Smooth muscle cell (in vitro differentiated cells): ENCODE measurements at regions not wholly inside any gene's neighbourhood (a gene's known extent, or its start where the extent isn't known, plus 50 kb on each side); places are given as distances from the start of the nearest gene placed in this dataset.
"Not testable (repeated sequence)": the region's sequence is repeated elsewhere in the genome, so short reads cannot be mapped to it uniquely, and the experiment has no call there.

Source experiments
- DNase-seq: peaks from one replicate; lab custom pipeline; 2025; ENCODE audit not compliant: unreplicated experiment; lab: John Stamatoyannopoulos, UW
- H2AFZ ChIP-seq: fragments of 200-600 bp; sonication (generic); 2 replicates; pipeline ENCODE4 v1.6.0; 2016; ENCODE audit warnings: antibody characterized with exemption, low read depth, mild to moderate bottlenecking
- H3F3A ChIP-seq: fragments of 200-600 bp; sonication (generic); 2 replicates; pipeline ENCODE4 v1.6.0; 2017; ENCODE audit warnings: antibody characterized with exemption, low read depth
- H3K27ac ChIP-seq: fragments of 200-600 bp; sonication (generic); 2 replicates; pipeline ENCODE4 v1.5.1; 2016; ENCODE audit warnings: low read depth, mild to moderate bottlenecking
- H3K27me3 ChIP-seq: fragments of 200-600 bp; sonication (generic); 2 replicates; pipeline ENCODE4 v1.6.1; 2016; ENCODE audit warnings: low read depth, mild to moderate bottlenecking
- H3K36me3 ChIP-seq: fragments of 200-600 bp; sonication (generic); 2 replicates; pipeline ENCODE4 v1.5.1; 2016; ENCODE audit warnings: low read depth
- H3K4me1 ChIP-seq: fragments of 200-600 bp; sonication (generic); 2 replicates; pipeline ENCODE4 v1.5.1; 2016; ENCODE audit warnings: low read depth
- H3K4me2 ChIP-seq: fragments of 200-600 bp; sonication (generic); 2 replicates; pipeline ENCODE4 v1.6.0; 2016; ENCODE audit warnings: mild to moderate bottlenecking
- H3K4me3 ChIP-seq: fragments of 200-600 bp; sonication (generic); 2 replicates; pipeline ENCODE4 v1.5.1; 2016; ENCODE audit warnings: mild to moderate bottlenecking
- H3K79me2 ChIP-seq: fragments of 200-600 bp; sonication (generic); 2 replicates; pipeline ENCODE4 v1.6.0; 2016; ENCODE audit warnings: low read depth, mild to moderate bottlenecking
- H3K9ac ChIP-seq: fragments of 200-600 bp; sonication (generic); 2 replicates; pipeline ENCODE4 v1.6.0; 2016; ENCODE audit warnings: low read depth
- H3K9me3 ChIP-seq: fragments of 200-600 bp; sonication (generic); replicated peaks from 2 replicates; pipeline ENCODE4 v1.5.1; 2016; ENCODE audit warnings: low read depth
- H4K20me1 ChIP-seq: fragments of 200-600 bp; sonication (generic); 2 replicates; pipeline ENCODE4 v1.6.0; 2016; ENCODE audit warnings: low read depth
- CTCF ChIP-seq: fragments of 200-600 bp; sonication (generic); IDR thresholded peaks from 2 replicates; pipeline ENCODE4 v1.5.1; 2017; ENCODE audit warnings: borderline replicate concordance, mild to moderate bottlenecking, antibody characterized with exemption; ENCODE audit not compliant: insufficient read depth, poor library complexity, severe bottlenecking
- WGBS: methylation state at CpG from one replicate; pipeline ENCODE4 v1.1.7; 2016; ENCODE audit warnings: low lambda C conversion rate; 5-methylcytosine and 5-hydroxymethylcytosine counted together

- Histone ChIP-seq H3K4me1 (no peaks in the 10 kb centered on the region), H4K20me1 (no peaks in the 10 kb centered on the region), H3K27ac (no peak overlapping the region), H3K4me2 (no peak overlapping the region), H2AFZ (no peak overlapping the region), H3K36me3 (no peaks in the 10 kb centered on the region), H3K79me2 (no peaks in the 10 kb centered on the region), H3F3A (no peaks in the 10 kb centered on the region), H3K27me3 (no peaks in the 10 kb centered on the region), H3K9ac (no peak overlapping the region), H3K4me3 (no peak overlapping the region), H3K9me3 (no peaks in the 10 kb centered on the region)
- DNase-seq = no peak
- no peak for TF ChIP-seq CTCF
- 85% methylated on average over 11 of the region's 11 CpGs for WGBS
These were observed 785.6 kb downstream of the NR4A2 start for GRCh38 chr2:155546721-155547555.

GRCh38 chr2:155539028-155539427 lies 793.5 kb downstream of the NR4A2 start:
- H3K4me1 ChIP-seq, H3K9me3 ChIP-seq, H3F3A ChIP-seq, H4K20me1 ChIP-seq, H3K36me3 ChIP-seq, H3K79me2 ChIP-seq, H2AFZ ChIP-seq, DNase-seq, H3K4me3 ChIP-seq, H3K27ac ChIP-seq, H3K4me2 ChIP-seq, H3K27me3 ChIP-seq, H3K9ac ChIP-seq: not testable (repeated sequence)
- 94% methylated on average over 5 of the region's 5 CpGs for WGBS

- H3K27me3 ChIP-seq = no peaks in the 10 kb centered on the region
- TF ChIP-seq CTCF = no peak
- no peak overlapping the region for H3K4me2 ChIP-seq
- no peaks in the 10 kb centered on the region for H4K20me1 ChIP-seq
- no peaks in the 10 kb centered on the region for H3F3A ChIP-seq
- H3K4me3 ChIP-seq = no peak overlapping the region
- no peaks in the 10 kb centered on the region for H3K36me3 ChIP-seq
- no peaks in the 10 kb centered on the region for H3K4me1 ChIP-seq
- no peaks in the 10 kb centered on the region for H3K9me3 ChIP-seq
- H2AFZ ChIP-seq = no peak overlapping the region
- H3K79me2 ChIP-seq = no peaks in the 10 kb centered on the region
- H3K9ac ChIP-seq = no peak overlapping the region
- no peak for DNase-seq
- WGBS = 93% methylated on average over 1 of the region's 1 CpG
- no peak overlapping the region for H3K27ac ChIP-seq
These were observed 804.5 kb downstream of the NR4A2 start for GRCh38 chr2:155528034-155528433.

- no peak overlapping the region for H3K9ac ChIP-seq
- 86% methylated on average over 4 of the region's 4 CpGs for WGBS
- H2AFZ ChIP-seq = no peak overlapping the region
- no peak overlapping the region for H3K27ac ChIP-seq
- no peak for DNase-seq
- no peaks in the 10 kb centered on the region for H3K9me3 ChIP-seq
- H4K20me1 ChIP-seq = no peaks in the 10 kb centered on the region
- no peak for TF ChIP-seq CTCF
- no peaks in the 10 kb centered on the region for H3F3A ChIP-seq
- no peaks in the 10 kb centered on the region for H3K4me1 ChIP-seq
- H3K4me2 ChIP-seq = no peak overlapping the region
- H3K36me3 ChIP-seq = no peaks in the 10 kb centered on the region
- no peaks in the 10 kb centered on the region for H3K27me3 ChIP-seq
- H3K79me2 ChIP-seq = no peaks in the 10 kb centered on the region
- no peak overlapping the region for H3K4me3 ChIP-seq
These were observed 807.3 kb downstream of the NR4A2 start for GRCh38 chr2:155525199-155525598.
